ENCODE measurements at regions not wholly inside any gene's neighbourhood (a gene's known extent, or its start where the extent isn't known, plus 50 kb on each side); places are given as distances from the start of the nearest gene placed in this dataset.

DNA sequence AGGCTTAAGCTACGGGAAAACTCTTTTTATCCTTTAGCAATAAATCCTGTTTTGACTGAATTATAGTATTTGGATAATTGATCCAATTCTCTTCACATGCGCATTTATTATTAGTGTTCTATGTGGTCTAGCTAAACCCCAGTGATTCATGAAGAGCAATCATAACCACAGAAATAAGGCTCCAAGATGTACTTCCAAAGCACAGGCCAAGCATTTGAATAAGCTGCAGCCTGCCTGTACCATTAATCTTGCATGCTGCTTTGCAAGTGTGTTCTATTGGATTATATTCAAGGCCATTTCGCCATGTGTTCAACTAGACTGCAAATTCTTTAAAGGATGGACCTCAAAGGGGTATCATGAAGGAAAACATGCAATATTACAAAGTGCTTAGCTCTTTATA is 385.2 kb upstream of the FAT1 start:
- no peak for TF ChIP-seq ZNF274 (IDR thresholded peaks at IDR 0.05; ENCODE audit: low read depth, low read length)
- no peak for TF ChIP-seq YY1 (IDR thresholded peaks at IDR 0.05; ENCODE audit: insufficient read depth, insufficient read length)

Measured in NT2/D1 (cell line).